OCI-LY7 (cell line): ENCODE measurements at regions not wholly inside any gene's neighbourhood (a gene's known extent, or its start where the extent isn't known, plus 50 kb on each side); places are given as distances from the start of the nearest gene placed in this dataset.

Experiments
- BruUV-seq: library from RNA; stranded (reverse); fragments of 400-500 nt; replicated peaks from 2 replicates; lab custom pipeline; 2021; lab: Mats Ljungman, UMichigan
- CTCF ChIA-PET: fragments of 300-600 bp; sonication (Branson Sonifier 250); formaldehyde crosslinking; loops from one replicate; lab custom pipeline; 2022; ENCODE audit warnings: antibody characterized with exemption; ENCODE audit not compliant: unreplicated experiment; lab: Charles Lee
- POLR2A ChIA-PET: fragments of 300-600 bp; sonication (Branson Sonifier 250); formaldehyde crosslinking; loops from one replicate; lab custom pipeline; 2022; ENCODE audit warnings: antibody characterized with exemption; lab: Charles Lee
- DNase-seq: peaks from one replicate; pipeline ENCODE4 v3.0.0-alpha.2; 2015; ENCODE audit warnings: low spot score
- H2AFZ ChIP-seq: fragments of 200-600 bp; sonication (generic), shearing (Covaris generic); 2 replicates; pipeline ENCODE4 v1.6.1; 2014; ENCODE audit warnings: mild to moderate bottlenecking, antibody characterized with exemption, low read length, moderate library complexity
- H3K27ac ChIP-seq: fragments of 200-600 bp; sonication (generic); 2 replicates; pipeline ENCODE4 v1.5.1; 2014; ENCODE audit warnings: mixed run types, low read depth, mild to moderate bottlenecking, moderate library complexity, low read length, inconsistent platforms; ENCODE audit not compliant: poor library complexity, severe bottlenecking
- H3K36me3 ChIP-seq: fragments of 200-600 bp; sonication (generic); 2 replicates; pipeline ENCODE4 v1.6.1; 2014; ENCODE audit warnings: mild to moderate bottlenecking, antibody characterized with exemption, low read length, moderate library complexity, mixed read lengths; ENCODE audit not compliant: insufficient read depth
- H3K4me1 ChIP-seq: fragments of 200-600 bp; sonication (generic); 2 replicates; pipeline ENCODE4 v1.5.1; 2014; ENCODE audit warnings: mild to moderate bottlenecking, low read length; ENCODE audit not compliant: insufficient read depth, poor library complexity, severe bottlenecking
- H3K4me2 ChIP-seq: fragments of 200-600 bp; sonication (generic); 2 replicates; pipeline ENCODE4 v1.6.1; 2014; ENCODE audit warnings: mild to moderate bottlenecking, low read length
- H3K4me3 ChIP-seq: fragments of 200-600 bp; sonication (generic); 2 replicates; pipeline ENCODE4 v1.5.1; 2014; ENCODE audit warnings: mild to moderate bottlenecking, low read depth, low read length; ENCODE audit not compliant: poor library complexity, severe bottlenecking
- H3K79me2 ChIP-seq: fragments of 200-600 bp; sonication (generic); 2 replicates; pipeline ENCODE4 v1.6.1; 2016; ENCODE audit warnings: low read depth, mild to moderate bottlenecking, low read length, moderate library complexity, mixed read lengths; ENCODE audit not compliant: insufficient read depth
- H3K9me2 ChIP-seq: fragments of 200-600 bp; sonication (generic); 2 replicates; pipeline ENCODE4 v1.6.1; 2016; ENCODE audit warnings: mild to moderate bottlenecking, low read length, mixed read lengths; ENCODE audit not compliant: insufficient read depth
- H3K9me3 ChIP-seq: fragments of 200-600 bp; sonication (generic); 2 replicates; pipeline ENCODE4 v1.6.1; 2014; ENCODE audit warnings: mild to moderate bottlenecking, mixed run types, low read length, mixed read lengths
- H4K20me1 ChIP-seq: fragments of 200-600 bp; sonication (generic); 2 replicates; pipeline ENCODE4 v1.6.1; 2014; ENCODE audit warnings: mild to moderate bottlenecking, antibody characterized with exemption, low read length, moderate library complexity, mixed read lengths; ENCODE audit not compliant: insufficient read depth
- EZH2phosphoT487 ChIP-seq: fragments of 200-600 bp; sonication (generic); IDR thresholded peaks from 2 replicates; pipeline ENCODE4 v1.6.1; 2018; ENCODE audit warnings: low read depth, borderline replicate concordance, mild to moderate bottlenecking, mixed run types, antibody characterized with exemption, low read length, moderate library complexity, mixed read lengths
- intact Hi-C: fragments of 100-400 bp; cut with micrococcal nuclease; formaldehyde crosslinking; loops from one replicate; pipeline ENCODE4 v1.10.0; 2022; ENCODE audit not compliant: unreplicated experiment
- TF ChIP-seq, protein P1 (sequence below): fragments of 200-600 bp; sonication (generic); conservative IDR thresholded peaks from 2 replicates; pipeline ENCODE4 v1.5.1; 2014; ENCODE audit warnings: mild to moderate bottlenecking, antibody characterized with exemption, low read length, moderate library complexity, mixed read lengths

DNA sequence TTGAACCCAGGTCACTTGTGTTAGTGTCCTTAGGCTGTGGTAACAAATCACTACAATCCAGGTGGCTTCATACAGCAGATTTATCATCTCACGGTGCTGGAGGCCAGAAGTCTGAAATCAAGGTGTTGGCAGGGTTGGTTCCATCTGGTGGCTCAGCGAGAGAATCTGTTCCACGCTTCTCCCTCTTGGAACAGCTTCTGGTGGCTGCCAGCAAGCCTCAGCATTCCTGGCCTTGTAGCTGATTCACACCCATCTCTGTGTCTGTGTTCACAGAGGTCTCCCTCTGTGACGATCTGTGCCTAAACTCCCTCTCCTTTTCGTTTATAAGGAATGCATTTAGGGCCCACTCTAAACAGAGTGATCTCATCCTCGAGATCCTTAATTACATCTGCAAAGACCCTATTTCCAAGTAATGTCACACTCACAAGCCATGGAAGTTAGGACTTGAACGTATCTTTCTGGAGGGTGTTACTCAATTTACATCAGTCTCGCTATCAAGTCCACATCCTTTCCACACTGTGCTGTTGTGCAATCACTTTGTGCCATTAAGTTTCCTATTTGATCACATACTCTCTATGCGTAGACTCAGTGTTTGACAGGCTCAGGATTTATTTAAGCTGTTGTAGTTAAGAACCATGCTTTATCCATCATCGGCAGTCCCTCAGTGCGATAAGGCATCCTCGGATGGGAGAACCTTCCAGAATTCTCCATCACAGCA, 164.4 kb downstream of the SOCS6 start:
- no peak for DNase-seq
- Histone ChIP-seq H3K36me3 (no peaks in the 10 kb centered on the region), H3K27ac (no peak overlapping the region), H3K4me1 (no peaks in the 10 kb centered on the region), H3K79me2 (no peaks in the 10 kb centered on the region), H4K20me1 (no peaks in the 10 kb centered on the region), H3K9me2 (no peaks in the 10 kb centered on the region), H2AFZ (no peak overlapping the region), H3K4me2 (no peak overlapping the region), H3K9me3 (no peaks in the 10 kb centered on the region), H3K4me3 (no peak overlapping the region)
- intact Hi-C loops, result no loop called here
- no TSS peak for BruUV-seq
- TF ChIP-seq, protein P1, sequence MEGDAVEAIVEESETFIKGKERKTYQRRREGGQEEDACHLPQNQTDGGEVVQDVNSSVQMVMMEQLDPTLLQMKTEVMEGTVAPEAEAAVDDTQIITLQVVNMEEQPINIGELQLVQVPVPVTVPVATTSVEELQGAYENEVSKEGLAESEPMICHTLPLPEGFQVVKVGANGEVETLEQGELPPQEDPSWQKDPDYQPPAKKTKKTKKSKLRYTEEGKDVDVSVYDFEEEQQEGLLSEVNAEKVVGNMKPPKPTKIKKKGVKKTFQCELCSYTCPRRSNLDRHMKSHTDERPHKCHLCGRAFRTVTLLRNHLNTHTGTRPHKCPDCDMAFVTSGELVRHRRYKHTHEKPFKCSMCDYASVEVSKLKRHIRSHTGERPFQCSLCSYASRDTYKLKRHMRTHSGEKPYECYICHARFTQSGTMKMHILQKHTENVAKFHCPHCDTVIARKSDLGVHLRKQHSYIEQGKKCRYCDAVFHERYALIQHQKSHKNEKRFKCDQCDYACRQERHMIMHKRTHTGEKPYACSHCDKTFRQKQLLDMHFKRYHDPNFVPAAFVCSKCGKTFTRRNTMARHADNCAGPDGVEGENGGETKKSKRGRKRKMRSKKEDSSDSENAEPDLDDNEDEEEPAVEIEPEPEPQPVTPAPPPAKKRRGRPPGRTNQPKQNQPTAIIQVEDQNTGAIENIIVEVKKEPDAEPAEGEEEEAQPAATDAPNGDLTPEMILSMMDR, result no peak
- TF ChIP-seq EZH2phosphoT487, result no peak
- ChIA-PET CTCF (no interaction called here), POLR2A (no interaction called here)

DNA sequence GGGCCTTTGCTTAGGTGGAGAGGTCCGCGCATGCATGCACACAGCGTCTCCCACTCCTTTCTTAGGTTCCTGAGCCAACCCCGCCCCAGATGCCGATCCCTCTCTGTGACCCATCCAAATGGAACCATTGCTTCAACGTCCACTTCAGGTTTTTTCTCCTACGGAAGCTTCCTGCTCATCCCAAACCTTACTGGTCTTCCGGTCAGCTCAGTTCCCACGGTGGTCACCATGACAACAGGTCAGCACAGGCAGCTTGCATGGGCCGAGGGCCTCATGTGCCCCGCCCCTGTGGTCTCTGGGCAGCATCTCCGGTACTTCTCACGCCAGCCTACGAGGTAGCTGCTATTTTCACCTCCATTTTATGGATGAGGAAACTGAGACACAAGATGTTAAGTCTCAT, 163.7 kb downstream of the SOCS6 start:
- CTCF ChIA-PET, result no interaction called here
- Histone ChIP-seq H3K9me3 (no peaks in the 10 kb centered on the region), H3K4me2 (no peak overlapping the region), H4K20me1 (no peaks in the 10 kb centered on the region), H3K27ac (no peak overlapping the region), H2AFZ (no peak overlapping the region), H3K4me3 (no peak overlapping the region), H3K36me3 (no peaks in the 10 kb centered on the region), H3K79me2 (no peaks in the 10 kb centered on the region), H3K9me2 (no peaks in the 10 kb centered on the region), H3K4me1 (no peaks in the 10 kb centered on the region)
- TF ChIP-seq EZH2phosphoT487, result no peak
- TF ChIP-seq, protein P1, result no peak
- no peak for DNase-seq
- intact Hi-C loops, result no loop called here
- no TSS peak for BruUV-seq
- POLR2A ChIA-PET, result no interaction called here

DNA sequence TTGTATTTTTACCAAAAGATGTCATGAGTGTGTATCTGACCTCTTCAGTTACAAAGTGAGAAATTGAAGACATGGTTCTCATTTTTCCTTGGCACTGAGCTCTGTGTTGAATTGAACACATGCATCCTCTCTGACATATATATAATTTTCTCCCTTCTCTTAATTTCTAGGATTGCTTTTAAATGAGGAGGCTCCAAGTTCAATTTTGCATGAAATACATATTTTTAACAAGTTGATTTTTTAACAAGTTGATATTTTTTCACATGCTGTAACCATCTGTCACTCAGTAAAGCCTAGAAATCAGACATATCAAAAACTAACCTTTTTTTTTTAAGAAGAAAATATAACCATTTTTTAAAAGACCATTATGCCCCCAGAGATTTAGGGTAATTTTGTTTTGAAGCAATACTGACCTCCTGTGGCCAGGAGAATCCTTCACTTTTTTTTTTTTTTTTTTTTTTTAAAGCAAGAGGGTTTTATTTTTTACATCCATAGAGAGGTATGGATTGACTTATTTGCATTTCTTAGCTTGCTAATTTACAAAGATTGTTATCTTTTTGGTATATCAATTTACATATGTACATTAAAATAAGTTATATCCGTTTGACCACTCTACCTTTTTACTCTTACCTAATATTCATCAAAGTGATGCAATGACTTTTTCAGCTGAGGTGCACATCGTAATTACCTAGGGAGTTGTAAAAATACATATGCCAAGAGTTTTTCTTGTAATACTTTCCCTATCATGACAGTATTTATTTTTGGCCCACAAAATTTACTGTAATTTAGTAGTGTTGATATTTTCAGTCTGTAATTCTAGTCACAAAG, 161.8 kb downstream of the SOCS6 start:
- intact Hi-C loops, result no loop called here
- DNase-seq, result no peak
- H3K4me2 ChIP-seq, result no peak overlapping the region
- no peaks in the 10 kb centered on the region for H3K4me1 ChIP-seq
- no peaks in the 10 kb centered on the region for H3K9me3 ChIP-seq
- H3K79me2 ChIP-seq, result no peaks in the 10 kb centered on the region
- no peak overlapping the region for H3K27ac ChIP-seq
- no peak overlapping the region for H2AFZ ChIP-seq
- POLR2A ChIA-PET, result no interaction called here
- no peaks in the 10 kb centered on the region for H4K20me1 ChIP-seq
- no peak for TF ChIP-seq EZH2phosphoT487
- TF ChIP-seq, protein P1, result peak; percentile 46
- no peaks in the 10 kb centered on the region for H3K36me3 ChIP-seq
- CTCF ChIA-PET, result no interaction called here
- no peak overlapping the region for H3K4me3 ChIP-seq
- no peaks in the 10 kb centered on the region for H3K9me2 ChIP-seq
- BruUV-seq, result no TSS peak
